Choroid plexus epithelial cell (primary cell): ENCODE measurements at regions not wholly inside any gene's neighbourhood (a gene's known extent, or its start where the extent isn't known, plus 50 kb on each side); places are given as distances from the start of the nearest gene placed in this dataset.

Experiments used
- DNase-seq: peaks from one replicate; pipeline ENCODE4 v3.0.0-alpha.2; 2010; ENCODE audit warnings: low read depth
- H3K4me3 ChIP-seq: 2 replicates; pipeline ENCODE4 v1.5.1; 2011; ENCODE audit warnings: low read depth, mild to moderate bottlenecking, control low read depth, low read length, moderate library complexity
- CTCF ChIP-seq: conservative IDR thresholded peaks from 2 replicates; pipeline ENCODE4 v1.5.1; 2011; ENCODE audit warnings: low read depth, mild to moderate bottlenecking, control low read depth, inconsistent platforms, low read length, moderate library complexity

GRCh38 chr1:95815511-95815910, 581.5 kb downstream of the RWDD3 start:
- no peak for TF ChIP-seq CTCF
- H3K4me3 ChIP-seq, result no peak overlapping the region
- DNase-seq, result no peak

- TF ChIP-seq CTCF, result no peak
Measured at GRCh38 chr1:95829556-95829955, 595.5 kb downstream of the RWDD3 start.

GRCh38 chr1:95832370-95832769, 598.4 kb downstream of the RWDD3 start:
- no peak for DNase-seq
- TF ChIP-seq CTCF, result no peak
- no peak overlapping the region for H3K4me3 ChIP-seq

More at GRCh38 chr1:95829556-95829955, 595.5 kb downstream of the RWDD3 start:
- H3K4me3 ChIP-seq, result no peak overlapping the region
- no peak for DNase-seq

DNA sequence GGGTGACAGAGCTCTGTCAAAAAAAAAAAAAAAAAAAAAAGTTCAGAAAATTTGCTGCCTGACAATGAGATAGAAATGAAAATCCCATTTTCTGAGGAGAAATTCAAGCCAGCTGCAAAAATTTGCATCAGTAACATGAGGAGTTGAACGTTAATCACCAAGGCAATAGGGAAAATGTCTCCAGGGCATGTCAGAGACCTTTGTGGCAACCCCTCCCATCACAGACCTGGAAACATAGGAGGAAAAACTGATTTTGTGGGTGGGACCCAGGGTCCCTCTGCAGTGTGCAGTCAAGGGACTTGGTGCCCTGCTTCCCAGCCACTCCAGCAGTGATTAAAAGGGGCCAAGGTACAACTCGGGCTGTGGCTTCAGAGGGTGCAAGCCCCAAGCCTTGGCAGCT, 615.4 kb downstream of the RWDD3 start:
- no peak for TF ChIP-seq CTCF
- no peak for DNase-seq
- no peak overlapping the region for H3K4me3 ChIP-seq

DNA sequence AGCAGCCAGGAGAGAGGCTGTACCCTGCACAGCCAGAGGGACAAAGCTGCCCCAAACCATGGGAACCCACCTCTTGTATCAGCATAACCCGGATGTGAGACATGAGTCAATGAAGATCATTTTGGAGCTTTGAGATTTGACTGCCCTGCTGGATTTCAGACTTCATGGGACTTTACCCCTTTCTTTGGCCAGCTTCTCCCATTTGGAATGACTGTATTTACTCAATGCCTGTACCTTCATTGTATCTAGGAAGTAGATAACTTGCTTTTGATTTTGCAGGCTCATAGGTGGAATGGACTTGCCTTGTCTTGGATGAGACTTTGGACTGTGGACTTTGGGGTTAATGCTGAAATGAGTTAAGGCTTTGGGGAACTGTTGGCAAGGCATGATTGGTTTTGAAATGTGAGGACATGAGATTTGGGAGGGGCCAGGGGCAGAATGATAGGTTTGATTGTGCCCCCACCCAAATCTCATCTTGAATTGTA, 616.2 kb downstream of the RWDD3 start:
- no peak overlapping the region for H3K4me3 ChIP-seq
- DNase-seq, result no peak
- TF ChIP-seq CTCF, result no peak

DNA sequence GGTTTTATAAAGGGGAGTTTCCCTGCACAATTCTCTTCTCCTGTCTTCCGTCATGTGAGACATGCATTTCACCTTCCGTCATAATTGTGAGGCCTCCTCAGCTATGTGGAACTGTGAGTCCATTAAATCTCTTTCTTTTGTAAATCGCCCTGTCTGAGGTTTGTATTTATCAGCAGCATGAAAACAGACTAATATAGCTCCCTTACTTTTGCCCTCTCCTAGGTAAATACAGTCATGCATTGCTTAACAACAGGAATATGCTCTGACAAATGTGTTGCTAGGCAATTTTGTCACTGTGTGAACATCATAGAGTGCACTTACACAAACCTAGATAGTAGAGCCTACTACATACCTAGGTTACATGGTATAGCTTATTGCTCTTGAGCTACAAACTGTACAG, 616.8 kb downstream of the RWDD3 start:
- TF ChIP-seq CTCF, result no peak
- H3K4me3 ChIP-seq, result no peak overlapping the region
- DNase-seq, result no peak

- no peak for DNase-seq
- no peak for TF ChIP-seq CTCF
- no peak overlapping the region for H3K4me3 ChIP-seq
Measured at GRCh38 chr1:95852483-95853070, 618.6 kb downstream of the RWDD3 start.
